ENCODE measurements at regions not wholly inside any gene's neighbourhood (a gene's known extent, or its start where the extent isn't known, plus 50 kb on each side); places are given as distances from the start of the nearest gene placed in this dataset.

DNA sequence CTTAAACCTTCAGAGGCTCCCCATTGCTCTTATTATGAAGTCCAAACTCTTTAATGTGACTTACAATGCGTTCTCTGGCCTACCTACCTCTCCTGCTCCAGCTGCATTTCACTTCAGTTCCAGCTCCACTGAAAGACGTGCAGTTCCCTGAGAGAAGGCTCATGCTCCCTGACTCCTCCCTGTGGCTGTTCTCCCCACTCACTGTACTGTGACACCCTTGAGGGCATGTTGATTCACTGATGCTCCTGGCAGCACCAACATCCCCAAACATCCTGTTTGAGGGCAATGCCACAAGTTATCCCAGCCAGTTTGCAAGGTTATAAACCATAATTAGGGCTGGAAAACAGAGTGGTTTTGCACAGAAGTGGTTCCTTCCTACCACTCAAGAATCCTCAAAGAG, 111.2 kb downstream of the LSM5 start:
- Histone ChIP-seq H3K4me2 (ENCODE audit: insufficient read depth, low read length) (no peak overlapping the region), H3K27me3 (ENCODE audit: insufficient read depth, low read length, poor library complexity) (no peaks in the 10 kb centered on the region), H3K9ac (ENCODE audit: low read depth, low read length) (no peak overlapping the region), H4K20me1 (ENCODE audit: insufficient read depth, low read length) (no peaks in the 10 kb centered on the region), H3K9me3 (ENCODE audit: insufficient read depth, low read length, severe bottlenecking) (no peaks in the 10 kb centered on the region), H3K27ac (ENCODE audit: low read length) (no peak overlapping the region), H3K79me2 (ENCODE audit: insufficient read depth, low read length) (no peaks in the 10 kb centered on the region), H3K4me3 (ENCODE audit: low read depth in 1 of 2, low read length in 2 of 2) (no peak overlapping the region), H3K4me1 (ENCODE audit: insufficient read depth, low read length) (no peaks in the 10 kb centered on the region), H3K36me3 (ENCODE audit: insufficient read depth, low read length) (no peaks in the 10 kb centered on the region), H2AFZ (ENCODE audit: low read depth, low read length) (no peak overlapping the region)
- TF ChIP-seq, protein P1, sequence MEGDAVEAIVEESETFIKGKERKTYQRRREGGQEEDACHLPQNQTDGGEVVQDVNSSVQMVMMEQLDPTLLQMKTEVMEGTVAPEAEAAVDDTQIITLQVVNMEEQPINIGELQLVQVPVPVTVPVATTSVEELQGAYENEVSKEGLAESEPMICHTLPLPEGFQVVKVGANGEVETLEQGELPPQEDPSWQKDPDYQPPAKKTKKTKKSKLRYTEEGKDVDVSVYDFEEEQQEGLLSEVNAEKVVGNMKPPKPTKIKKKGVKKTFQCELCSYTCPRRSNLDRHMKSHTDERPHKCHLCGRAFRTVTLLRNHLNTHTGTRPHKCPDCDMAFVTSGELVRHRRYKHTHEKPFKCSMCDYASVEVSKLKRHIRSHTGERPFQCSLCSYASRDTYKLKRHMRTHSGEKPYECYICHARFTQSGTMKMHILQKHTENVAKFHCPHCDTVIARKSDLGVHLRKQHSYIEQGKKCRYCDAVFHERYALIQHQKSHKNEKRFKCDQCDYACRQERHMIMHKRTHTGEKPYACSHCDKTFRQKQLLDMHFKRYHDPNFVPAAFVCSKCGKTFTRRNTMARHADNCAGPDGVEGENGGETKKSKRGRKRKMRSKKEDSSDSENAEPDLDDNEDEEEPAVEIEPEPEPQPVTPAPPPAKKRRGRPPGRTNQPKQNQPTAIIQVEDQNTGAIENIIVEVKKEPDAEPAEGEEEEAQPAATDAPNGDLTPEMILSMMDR (IDR thresholded peaks at IDR 0.05; ENCODE audit: borderline replicate concordance, extremely low read depth, low read length, poor library complexity, severe bottlenecking), result no peak
- no peak for TF ChIP-seq EZH2 (IDR thresholded peaks at IDR 0.05; ENCODE audit: borderline replicate concordance, low read depth, low read length, severe bottlenecking)
- ATAC-seq (ENCODE audit: insufficient read depth, low read depth) (no peak), DNase-seq (no peak)

DNA sequence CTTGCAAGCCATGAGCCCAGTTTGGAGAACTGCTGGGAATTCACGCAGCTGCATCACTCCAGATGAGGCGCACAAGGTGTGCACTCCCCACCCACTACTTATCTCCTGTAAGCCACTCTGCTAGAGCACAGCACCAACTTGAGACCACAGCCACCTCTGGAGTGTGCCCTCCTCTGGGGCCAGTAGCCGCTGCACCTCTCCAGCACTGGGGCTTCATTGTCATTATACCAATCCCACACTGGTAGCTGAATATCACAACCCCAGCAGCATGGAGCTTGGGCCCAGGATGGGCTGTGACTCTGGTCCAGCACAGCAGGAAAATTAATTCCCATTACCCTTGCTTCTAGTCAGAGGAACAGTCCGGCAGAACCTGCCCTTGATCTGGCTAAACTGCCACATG, 125.6 kb downstream of the LSM5 start:
- Histone ChIP-seq H3K4me1 (ENCODE audit: insufficient read depth, low read length) (no peaks in the 10 kb centered on the region), H2AFZ (ENCODE audit: low read depth, low read length) (no peak overlapping the region), H3K27ac (ENCODE audit: low read length) (no peak overlapping the region), H3K27me3 (ENCODE audit: insufficient read depth, low read length, poor library complexity) (no peaks in the 10 kb centered on the region), H3K79me2 (ENCODE audit: insufficient read depth, low read length) (no peaks in the 10 kb centered on the region), H3K4me3 (ENCODE audit: low read depth in 1 of 2, low read length in 2 of 2) (no peak overlapping the region), H3K9ac (ENCODE audit: low read depth, low read length) (no peak overlapping the region), H3K4me2 (ENCODE audit: insufficient read depth, low read length) (no peak overlapping the region), H3K36me3 (ENCODE audit: insufficient read depth, low read length) (no peaks in the 10 kb centered on the region), H3K9me3 (ENCODE audit: insufficient read depth, low read length, severe bottlenecking) (no peaks in the 10 kb centered on the region), H4K20me1 (ENCODE audit: insufficient read depth, low read length) (no peaks in the 10 kb centered on the region)
- DNase-seq, result no peak
- ATAC-seq (ENCODE audit: insufficient read depth, low read depth), result no peak
- TF ChIP-seq EZH2 (IDR thresholded peaks at IDR 0.05; ENCODE audit: borderline replicate concordance, low read depth, low read length, severe bottlenecking), result no peak
- TF ChIP-seq, protein P1 (IDR thresholded peaks at IDR 0.05; ENCODE audit: borderline replicate concordance, extremely low read depth, low read length, poor library complexity, severe bottlenecking), result no peak

DNA sequence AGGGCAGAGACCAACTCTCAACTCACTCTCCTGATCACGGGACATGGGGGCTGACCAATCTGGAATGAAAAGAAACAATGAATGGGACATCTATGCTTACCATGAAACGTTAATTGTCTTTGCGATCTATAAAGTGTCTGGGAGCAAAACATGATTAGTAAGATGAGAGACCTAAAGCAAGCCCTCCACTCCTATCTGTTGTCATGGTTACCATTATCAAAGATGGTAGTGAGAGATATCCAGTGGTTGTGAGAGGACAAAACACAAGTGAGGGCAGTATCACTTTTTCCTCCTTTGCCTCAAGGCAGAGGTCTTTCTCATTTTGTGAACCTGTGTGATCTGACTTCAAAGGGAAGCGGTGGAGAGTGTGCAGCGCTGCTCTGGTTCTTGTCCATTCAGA, 130.1 kb downstream of the LSM5 start:
- no peak overlapping the region for H3K4me3 ChIP-seq (ENCODE audit: low read depth in 1 of 2, low read length in 2 of 2)
- H3K79me2 ChIP-seq (ENCODE audit: insufficient read depth, low read length), result no peaks in the 10 kb centered on the region
- no peak for DNase-seq
- H3K9ac ChIP-seq (ENCODE audit: low read depth, low read length), result no peak overlapping the region
- H3K9me3 ChIP-seq (ENCODE audit: insufficient read depth, low read length, severe bottlenecking), result no peaks in the 10 kb centered on the region
- ATAC-seq (ENCODE audit: insufficient read depth, low read depth), result no peak
- no peak overlapping the region for H3K27ac ChIP-seq (ENCODE audit: low read length)
- H3K4me2 ChIP-seq (ENCODE audit: insufficient read depth, low read length), result no peak overlapping the region
- no peak for TF ChIP-seq EZH2 (IDR thresholded peaks at IDR 0.05; ENCODE audit: borderline replicate concordance, low read depth, low read length, severe bottlenecking)
- no peak overlapping the region for H2AFZ ChIP-seq (ENCODE audit: low read depth, low read length)
- H3K36me3 ChIP-seq (ENCODE audit: insufficient read depth, low read length), result no peaks in the 10 kb centered on the region
- no peaks in the 10 kb centered on the region for H3K27me3 ChIP-seq (ENCODE audit: insufficient read depth, low read length, poor library complexity)
- no peaks in the 10 kb centered on the region for H3K4me1 ChIP-seq (ENCODE audit: insufficient read depth, low read length)
- H4K20me1 ChIP-seq (ENCODE audit: insufficient read depth, low read length), result no peaks in the 10 kb centered on the region

DNA sequence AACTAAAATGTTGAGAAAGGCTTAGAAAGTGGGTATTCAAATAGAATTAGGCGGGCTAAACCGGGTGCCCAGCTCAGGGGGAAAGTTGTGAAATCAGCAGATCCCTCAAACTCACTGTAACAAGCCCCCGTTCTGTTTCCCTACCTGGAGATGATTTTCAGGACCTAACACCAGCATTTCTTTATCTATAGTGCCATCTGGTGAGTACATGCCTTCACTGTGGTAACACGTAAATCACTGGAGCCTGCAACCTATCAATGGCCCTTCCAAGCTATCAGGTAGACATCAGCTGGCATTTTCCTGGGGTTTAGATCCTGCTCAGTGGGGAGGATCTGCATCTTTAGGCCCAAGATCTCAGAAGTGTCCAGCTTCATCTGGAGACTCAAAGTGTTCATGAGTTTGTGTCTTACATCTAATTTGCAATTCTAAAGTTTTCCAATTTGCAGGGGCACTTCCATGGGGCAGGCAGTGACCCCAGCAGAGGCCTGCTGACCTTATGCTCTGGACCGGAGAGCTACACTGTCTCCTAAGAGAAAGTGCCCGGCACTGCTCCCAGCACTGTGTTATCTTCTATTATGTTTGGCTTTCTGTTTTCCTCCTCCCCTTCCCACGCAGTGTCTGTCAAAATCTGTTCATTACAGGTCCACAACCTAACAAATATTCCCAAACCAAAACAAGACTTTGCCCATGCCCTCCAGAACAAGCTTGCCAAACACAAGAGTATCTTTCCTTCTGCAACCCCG, 132.5 kb downstream of the LSM5 start:
- TF ChIP-seq, protein P1 (IDR thresholded peaks at IDR 0.05; ENCODE audit: borderline replicate concordance, extremely low read depth, low read length, poor library complexity, severe bottlenecking), result peak; percentile 44
- TF ChIP-seq EZH2 (IDR thresholded peaks at IDR 0.05; ENCODE audit: borderline replicate concordance, low read depth, low read length, severe bottlenecking), result no peak
- Histone ChIP-seq H3K4me2 (ENCODE audit: insufficient read depth, low read length) (no peak overlapping the region), H3K4me1 (ENCODE audit: insufficient read depth, low read length) (no peaks in the 10 kb centered on the region), H3K79me2 (ENCODE audit: insufficient read depth, low read length) (no peaks in the 10 kb centered on the region), H2AFZ (ENCODE audit: low read depth, low read length) (no peak overlapping the region), H3K27ac (ENCODE audit: low read length) (no peak overlapping the region), H3K9ac (ENCODE audit: low read depth, low read length) (no peak overlapping the region), H3K27me3 (ENCODE audit: insufficient read depth, low read length, poor library complexity) (no peaks in the 10 kb centered on the region), H3K36me3 (ENCODE audit: insufficient read depth, low read length) (no peaks in the 10 kb centered on the region), H4K20me1 (ENCODE audit: insufficient read depth, low read length) (no peaks in the 10 kb centered on the region), H3K9me3 (ENCODE audit: insufficient read depth, low read length, severe bottlenecking) (no peaks in the 10 kb centered on the region), H3K4me3 (ENCODE audit: low read depth in 1 of 2, low read length in 2 of 2) (no peak overlapping the region)
- ATAC-seq (ENCODE audit: insufficient read depth, low read depth), result no peak
- DNase-seq, result no peak

All from DND-41 (cell line).